ENCODE measurements at regions not wholly inside any gene's neighbourhood (a gene's known extent, or its start where the extent isn't known, plus 50 kb on each side); places are given as distances from the start of the nearest gene placed in this dataset.

GRCh38 chr21:19704832-19705231, 1293.4 kb upstream of the NCAM2 start:
- no peak overlapping the region for H3K27ac ChIP-seq
- DNase-seq (ENCODE audit: low spot score) (no peak), ATAC-seq (ENCODE audit: insufficient number of reproducible peaks, low FRiP score, low read depth) (no peak)
- H3K27me3 ChIP-seq (replicated peaks; ENCODE audit: insufficient read depth) = no peaks in the 10 kb centered on the region
- H3K4me1 ChIP-seq (ENCODE audit: control insufficient read depth in 1 of 2, low read depth in 2 of 2) = no peaks in the 10 kb centered on the region
- no peaks in the 10 kb centered on the region for H3K36me3 ChIP-seq
- H3K9me3 ChIP-seq = no peaks in the 10 kb centered on the region
- no peak for TF ChIP-seq CTCF (IDR thresholded peaks at IDR 0.05)
- H3K4me3 ChIP-seq = no peak overlapping the region

GRCh38 chr21:19712441-19712840, 1285.8 kb upstream of the NCAM2 start:
- no peak for TF ChIP-seq CTCF (IDR thresholded peaks at IDR 0.05)
- Histone ChIP-seq H3K27me3 (replicated peaks; ENCODE audit: insufficient read depth) (no peaks in the 10 kb centered on the region), H3K4me3 (no peak overlapping the region), H3K9me3 (no peaks in the 10 kb centered on the region), H3K36me3 (no peaks in the 10 kb centered on the region), H3K4me1 (ENCODE audit: control insufficient read depth in 1 of 2, low read depth in 2 of 2) (no peaks in the 10 kb centered on the region), H3K27ac (no peak overlapping the region)
- ATAC-seq (ENCODE audit: insufficient number of reproducible peaks, low FRiP score, low read depth) = no peak
- no peak for DNase-seq (ENCODE audit: low spot score)

- H3K36me3 ChIP-seq = no peaks in the 10 kb centered on the region
- no peaks in the 10 kb centered on the region for H3K4me1 ChIP-seq (ENCODE audit: control insufficient read depth in 1 of 2, low read depth in 2 of 2)
- H3K4me3 ChIP-seq = no peak overlapping the region
- TF ChIP-seq CTCF (IDR thresholded peaks at IDR 0.05) = no peak
- no peak for ATAC-seq (ENCODE audit: insufficient number of reproducible peaks, low FRiP score, low read depth)
- H3K27me3 ChIP-seq (replicated peaks; ENCODE audit: insufficient read depth) = no peaks in the 10 kb centered on the region
- no peak overlapping the region for H3K27ac ChIP-seq
- no peaks in the 10 kb centered on the region for H3K9me3 ChIP-seq
- no peak for DNase-seq (ENCODE audit: low spot score)
These were observed 1284.9 kb upstream of the NCAM2 start for GRCh38 chr21:19713313-19713712.

- no peaks in the 10 kb centered on the region for H3K9me3 ChIP-seq
- no peaks in the 10 kb centered on the region for H3K36me3 ChIP-seq
- DNase-seq (ENCODE audit: low spot score) (no peak), ATAC-seq (ENCODE audit: insufficient number of reproducible peaks, low FRiP score, low read depth) (no peak)
- no peak for TF ChIP-seq CTCF (IDR thresholded peaks at IDR 0.05)
- H3K27me3 ChIP-seq (replicated peaks; ENCODE audit: insufficient read depth) = no peaks in the 10 kb centered on the region
- no peak overlapping the region for H3K4me3 ChIP-seq
- no peaks in the 10 kb centered on the region for H3K4me1 ChIP-seq (ENCODE audit: control insufficient read depth in 1 of 2, low read depth in 2 of 2)
- H3K27ac ChIP-seq = no peak overlapping the region
These were observed 1274.1 kb upstream of the NCAM2 start for GRCh38 chr21:19724081-19724480.

GRCh38 chr21:19731251-19731650, 1267.0 kb upstream of the NCAM2 start:
- Histone ChIP-seq H3K27ac (no peak overlapping the region), H3K4me1 (ENCODE audit: control insufficient read depth in 1 of 2, low read depth in 2 of 2) (no peaks in the 10 kb centered on the region), H3K4me3 (no peak overlapping the region), H3K27me3 (replicated peaks; ENCODE audit: insufficient read depth) (no peaks in the 10 kb centered on the region), H3K9me3 (no peaks in the 10 kb centered on the region), H3K36me3 (no peaks in the 10 kb centered on the region)
- TF ChIP-seq CTCF (IDR thresholded peaks at IDR 0.05) = no peak
- DNase-seq (ENCODE audit: low spot score) = no peak
- ATAC-seq (ENCODE audit: insufficient number of reproducible peaks, low FRiP score, low read depth) = no peak
